GM21825 (cell line): ENCODE measurements at regions not wholly inside any gene's neighbourhood (a gene's known extent, or its start where the extent isn't known, plus 50 kb on each side); places are given as distances from the start of the nearest gene placed in this dataset.
"Not testable (repeated sequence)": the region's sequence is repeated elsewhere in the genome, so short reads cannot be mapped to it uniquely, and the experiment has no call there.

Experiments
- ATAC-seq: cut with Tn5 transposase; IDR thresholded peaks from one replicate; pipeline ENCODE4 v1.9.1; 2021; ENCODE audit warnings: mild to moderate bottlenecking, moderate library complexity; ENCODE audit not compliant: unreplicated experiment

DNA sequence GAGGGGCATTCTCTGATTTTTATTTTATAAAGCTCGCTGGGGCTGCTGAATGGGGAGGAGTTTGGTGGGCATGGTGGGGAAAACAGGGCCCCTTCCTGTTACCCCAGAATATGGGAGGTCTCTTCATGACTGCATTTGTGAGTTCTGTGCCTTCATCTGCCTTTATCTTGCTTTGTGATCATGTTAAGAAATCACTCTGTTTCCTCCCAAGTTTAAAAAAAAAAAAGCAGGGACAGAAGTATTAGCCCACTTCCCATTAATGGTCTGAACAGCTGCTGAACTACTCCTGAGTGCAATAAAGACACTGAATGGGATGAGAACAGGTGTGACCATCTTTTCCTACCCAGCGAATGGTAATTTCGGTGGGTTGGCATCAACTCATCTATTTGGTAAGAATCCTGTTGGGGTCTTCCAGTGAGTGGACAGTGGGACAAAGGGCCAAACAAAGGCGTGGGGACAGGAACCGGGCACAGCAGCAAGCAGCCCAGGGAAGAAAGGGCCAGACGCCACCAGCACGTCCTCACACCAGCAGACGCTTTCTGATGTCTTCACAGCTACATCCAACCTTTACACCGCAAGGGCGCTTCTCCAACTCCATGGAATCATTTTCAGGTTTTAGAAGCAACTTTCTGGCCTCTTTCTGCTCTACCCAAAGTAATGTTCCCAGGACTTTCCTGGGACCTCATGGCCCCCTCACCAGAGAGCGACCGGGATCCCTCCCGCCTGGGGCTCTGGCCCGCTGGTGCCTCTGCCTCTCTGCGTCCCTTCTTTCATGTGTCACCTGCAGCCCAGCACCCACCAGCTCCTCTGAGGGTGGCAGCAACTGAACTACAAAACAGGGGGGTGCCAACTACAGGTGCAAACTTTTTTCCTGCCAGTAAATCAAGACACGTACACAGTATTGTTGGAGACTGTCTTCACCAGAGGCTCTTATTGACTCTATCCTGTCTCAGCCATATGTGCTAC is 160.2 kb downstream of the ADSS2 start:
- no peak for ATAC-seq

DNA sequence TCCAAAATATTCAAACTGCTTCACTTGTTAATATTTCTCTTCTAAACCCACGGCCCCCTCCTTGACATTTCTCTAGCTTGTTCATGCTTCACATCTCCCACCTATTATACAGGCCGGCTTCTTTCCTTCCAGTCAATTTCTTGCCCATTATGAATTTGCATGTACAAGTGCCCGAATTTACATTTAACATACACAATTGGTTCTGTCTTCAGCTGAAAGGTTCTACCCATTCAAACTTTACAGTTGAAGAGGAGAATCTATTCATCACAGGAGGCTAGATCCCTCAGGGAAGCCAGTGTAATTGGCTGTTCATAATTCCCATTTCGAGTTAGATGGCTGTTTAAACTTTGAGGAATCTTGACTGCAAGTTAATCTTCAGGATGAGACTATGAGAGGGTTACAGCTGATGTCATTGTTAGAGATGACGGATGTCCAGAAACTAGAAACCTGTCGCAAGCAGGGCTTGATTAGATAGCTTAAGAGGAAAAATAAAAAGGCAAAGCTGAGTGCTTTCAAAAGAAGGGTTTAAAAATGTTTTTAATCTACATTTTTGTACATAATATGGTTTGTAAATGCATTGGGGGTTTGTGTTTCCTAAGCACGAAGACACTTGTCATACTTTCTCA is 157.0 kb downstream of the ADSS2 start:
- no peak for ATAC-seq

DNA sequence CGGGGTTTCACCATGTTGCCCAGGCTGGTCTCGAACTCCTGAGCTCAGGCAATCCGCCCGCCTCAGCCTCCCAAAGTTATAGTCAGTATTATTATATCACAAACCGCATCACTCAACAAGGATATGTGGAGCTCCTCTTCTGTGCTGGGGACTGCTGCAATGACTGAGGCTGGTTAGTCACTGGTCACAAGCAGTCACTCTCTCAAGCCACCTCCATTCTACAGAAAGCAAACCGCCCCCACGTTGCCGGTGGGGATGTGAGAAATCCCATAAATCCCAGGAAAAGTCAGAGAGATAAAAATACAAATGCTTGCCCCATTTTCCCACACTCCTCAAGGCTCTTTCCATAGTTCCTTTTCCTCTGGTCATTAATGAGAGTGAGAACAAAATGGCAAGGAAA is 155.7 kb downstream of the ADSS2 start:
- ATAC-seq = no peak

DNA sequence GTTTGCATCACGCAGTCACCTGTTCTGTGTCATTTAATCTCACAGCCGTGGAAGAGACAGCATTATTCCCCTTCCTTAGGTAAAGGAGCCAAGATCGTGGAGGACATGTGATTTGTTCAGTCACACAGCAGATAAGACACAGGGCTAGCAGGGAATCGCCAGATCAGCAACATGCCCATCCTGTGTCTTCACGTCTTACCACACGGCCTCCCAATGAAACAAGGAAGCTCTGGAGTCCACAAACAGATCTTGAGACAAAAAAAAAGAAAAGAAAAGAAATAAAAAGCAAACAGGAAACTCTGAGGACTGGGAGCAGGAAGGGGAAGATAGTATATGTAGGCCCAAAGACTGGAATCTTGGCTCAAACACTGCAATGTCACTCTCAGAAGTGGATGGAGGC is 155.3 kb downstream of the ADSS2 start:
- ATAC-seq = no peak

DNA sequence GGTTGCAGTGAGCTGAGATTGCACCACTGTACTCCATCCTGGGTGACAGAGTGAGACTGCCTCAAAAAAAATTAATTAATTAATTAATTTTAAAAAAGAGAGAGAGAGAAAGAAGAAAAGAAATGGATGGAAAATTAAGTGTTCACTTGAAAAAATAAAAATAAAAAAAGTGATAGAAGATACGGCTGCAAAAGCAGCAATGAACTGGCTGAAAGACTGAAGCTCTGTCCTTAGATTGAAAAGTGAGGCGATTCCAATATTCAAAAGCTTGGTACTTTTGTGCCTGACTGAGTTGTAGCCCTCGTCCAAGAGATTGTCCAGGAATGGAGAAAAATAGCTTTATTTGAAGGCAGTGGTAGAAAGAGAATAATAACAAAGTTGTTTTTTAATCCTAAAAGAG is 154.6 kb downstream of the ADSS2 start:
- ATAC-seq = no peak

DNA sequence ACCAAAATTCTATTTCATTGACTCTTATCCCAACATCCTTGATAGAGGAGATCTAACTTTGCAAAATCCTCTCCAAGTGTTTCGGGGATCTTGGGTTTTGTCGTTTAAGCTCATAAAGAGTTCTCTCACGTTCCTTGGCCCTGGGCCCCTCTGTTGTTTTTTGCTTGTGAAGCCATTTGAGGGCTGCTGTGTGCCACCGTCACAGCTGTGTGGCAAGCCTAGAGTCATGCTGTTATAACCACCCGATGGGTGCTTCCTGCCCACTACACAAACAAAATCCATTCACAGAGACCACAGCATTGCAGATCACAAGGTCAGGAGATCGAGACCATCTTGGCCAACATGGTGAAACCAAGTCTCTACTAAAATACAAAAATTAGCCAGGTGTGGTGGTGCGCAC is 154.1 kb downstream of the ADSS2 start:
- no peak for ATAC-seq

DNA sequence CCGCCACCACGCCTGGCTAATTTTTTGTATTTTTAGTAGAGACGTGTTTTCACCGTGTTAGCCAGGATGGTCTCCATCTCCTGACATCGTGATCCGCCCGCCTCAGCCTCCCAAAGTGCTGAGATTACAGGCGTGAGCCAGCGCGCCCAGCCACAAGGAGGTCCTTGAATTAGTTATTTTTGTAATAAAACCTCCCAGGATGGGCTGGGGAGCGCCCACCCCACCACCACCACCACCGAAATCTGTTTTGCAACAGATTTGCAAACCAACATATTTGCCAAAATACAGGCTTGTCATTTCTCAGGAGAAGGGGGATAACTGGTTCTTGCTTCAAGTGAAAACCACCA is 151.7 kb downstream of the ADSS2 start:
- ATAC-seq = not testable (repeated sequence)

DNA sequence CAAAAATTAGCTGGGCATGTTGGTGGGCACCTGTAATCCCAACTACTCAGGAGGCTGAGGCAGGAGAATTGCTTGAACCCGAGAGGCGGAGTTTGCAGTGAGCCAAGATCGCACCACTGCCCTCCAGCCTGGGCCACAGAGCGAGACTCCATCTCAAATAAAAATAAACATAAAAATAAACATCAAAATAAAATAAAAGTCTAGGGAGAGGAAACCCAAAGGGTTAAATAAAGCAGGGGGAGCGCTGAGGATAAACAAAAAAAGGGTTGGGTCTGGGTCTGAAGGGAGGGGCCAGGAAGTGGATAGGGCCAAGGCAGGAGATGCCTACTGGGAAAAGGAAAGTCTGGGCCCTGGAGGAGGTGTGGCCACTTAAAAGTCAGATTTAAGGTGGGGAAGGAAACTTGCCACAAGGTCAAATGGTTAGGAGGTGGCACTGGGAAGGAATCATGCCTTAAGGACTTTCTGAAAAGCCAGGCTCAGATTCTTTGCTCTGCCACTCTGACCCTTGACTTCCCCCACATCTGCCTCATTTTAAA is 150.0 kb downstream of the ADSS2 start:
- ATAC-seq = no peak

DNA sequence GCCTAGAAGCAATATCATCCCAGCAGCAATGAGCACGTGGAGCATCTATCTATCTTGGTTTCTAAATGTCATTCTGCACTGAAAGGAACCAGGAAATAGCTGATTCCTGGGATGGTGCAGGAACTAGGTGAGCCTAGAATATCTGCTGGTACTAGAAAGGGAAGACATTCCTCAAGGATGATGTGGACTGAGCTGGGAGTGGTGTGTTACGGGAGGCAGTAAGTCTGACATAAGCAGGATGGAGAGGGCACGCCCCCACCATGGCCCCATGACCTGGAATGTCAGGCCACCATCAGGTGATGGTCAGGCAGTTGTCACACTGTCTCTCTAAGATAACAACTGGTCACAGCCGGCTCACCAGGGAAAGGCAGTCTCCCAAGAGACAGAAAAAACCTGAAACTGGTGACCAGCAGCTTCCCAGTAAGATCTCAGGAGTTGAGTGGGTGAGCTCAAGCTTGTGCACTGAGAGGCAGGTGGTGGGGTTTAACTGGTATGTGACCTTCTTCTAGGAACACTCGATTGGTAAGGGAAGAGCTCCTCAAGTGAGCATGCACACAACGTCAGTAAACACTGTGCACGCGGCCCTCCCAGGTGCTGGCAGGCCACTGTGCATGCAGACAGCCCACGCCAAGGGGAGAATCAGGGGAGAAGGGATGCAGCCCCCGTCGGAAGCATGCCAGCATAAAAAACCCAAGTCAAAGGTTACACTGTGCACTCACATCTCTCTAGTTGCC is 148.7 kb downstream of the ADSS2 start:
- no peak for ATAC-seq

DNA sequence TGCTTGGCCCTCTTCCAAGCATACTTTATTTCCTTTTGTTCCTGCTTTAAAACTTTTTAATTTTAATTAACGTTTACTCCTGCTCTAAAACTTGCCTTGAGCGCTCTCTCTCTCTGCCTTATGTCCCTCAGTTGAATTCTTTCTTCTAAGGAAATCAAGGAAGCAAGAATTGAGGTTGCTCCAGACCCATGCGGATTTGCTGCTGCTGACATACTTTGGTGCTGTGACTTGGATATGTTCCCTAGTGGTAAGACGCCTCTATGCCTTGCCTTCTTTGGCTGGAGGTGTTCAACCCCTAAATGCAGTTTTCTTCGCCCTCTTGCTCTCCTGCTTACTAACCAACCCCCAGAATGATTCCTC is 148.1 kb downstream of the ADSS2 start:
- no peak for ATAC-seq

DNA sequence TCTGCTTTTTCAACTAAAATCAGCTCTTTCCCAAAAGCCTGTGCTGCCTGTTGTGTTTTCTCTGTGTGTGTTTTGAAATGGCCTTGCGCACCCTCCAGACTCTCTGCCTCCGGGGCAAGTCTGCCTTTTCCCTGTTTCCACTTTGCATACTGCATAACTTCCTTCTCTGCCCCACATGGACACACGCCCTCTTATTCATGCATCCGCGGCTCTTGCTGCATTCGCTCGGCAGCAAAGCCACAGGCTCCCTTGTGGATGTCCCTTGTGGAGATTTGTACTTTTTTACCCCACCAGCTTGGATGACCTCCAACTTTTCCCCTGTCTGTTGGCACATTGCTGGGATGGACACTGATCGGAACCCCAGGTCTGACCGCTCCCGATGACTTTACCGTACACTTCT is 147.6 kb downstream of the ADSS2 start:
- no peak for ATAC-seq

DNA sequence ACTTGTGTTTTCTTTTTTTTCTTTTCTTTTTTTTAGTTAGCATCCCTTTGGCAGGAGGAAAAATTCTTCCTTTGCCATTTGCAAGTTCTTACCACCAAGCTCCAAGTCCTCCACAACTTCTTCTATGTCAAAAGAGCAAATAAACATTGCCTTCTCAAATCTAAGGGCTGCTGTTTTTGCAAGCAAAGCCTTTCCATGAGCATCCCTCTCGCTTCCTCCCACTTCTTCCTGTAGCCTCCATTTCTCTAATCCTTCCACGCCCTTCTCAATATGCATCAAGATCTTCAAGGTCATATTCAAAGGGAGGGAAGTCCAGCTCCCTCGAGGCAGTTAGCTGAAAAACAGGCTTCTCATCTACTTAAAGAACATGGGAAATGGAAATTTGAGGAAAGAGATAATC is 147.1 kb downstream of the ADSS2 start:
- no peak for ATAC-seq

DNA sequence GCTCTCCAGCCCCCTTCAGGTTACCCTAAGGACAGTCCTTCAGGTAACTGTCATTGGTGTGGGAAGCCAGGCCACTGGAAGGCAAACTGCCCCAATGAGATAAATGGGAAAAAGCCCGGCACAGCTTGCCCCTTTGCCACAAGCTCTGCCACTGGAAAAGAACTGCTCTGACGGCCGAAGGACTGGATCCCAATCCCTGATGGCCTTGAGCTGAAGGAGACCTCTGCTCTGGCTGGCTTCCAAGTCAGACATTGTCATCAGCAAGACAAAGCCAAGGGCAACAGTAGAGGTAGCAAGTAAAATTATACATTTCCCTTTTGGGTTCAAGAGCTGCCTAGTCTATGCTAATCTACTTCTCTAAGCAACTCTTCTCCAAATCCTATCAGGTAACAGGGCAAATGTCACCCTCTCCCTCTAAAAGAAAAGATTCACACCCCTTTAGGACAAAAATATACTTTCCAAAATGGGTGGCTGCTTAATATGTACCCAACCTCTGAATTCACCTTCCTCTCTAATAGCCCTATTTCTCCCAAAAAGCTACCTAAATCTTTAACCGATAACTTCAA is 145.8 kb downstream of the ADSS2 start:
- ATAC-seq = no peak

DNA sequence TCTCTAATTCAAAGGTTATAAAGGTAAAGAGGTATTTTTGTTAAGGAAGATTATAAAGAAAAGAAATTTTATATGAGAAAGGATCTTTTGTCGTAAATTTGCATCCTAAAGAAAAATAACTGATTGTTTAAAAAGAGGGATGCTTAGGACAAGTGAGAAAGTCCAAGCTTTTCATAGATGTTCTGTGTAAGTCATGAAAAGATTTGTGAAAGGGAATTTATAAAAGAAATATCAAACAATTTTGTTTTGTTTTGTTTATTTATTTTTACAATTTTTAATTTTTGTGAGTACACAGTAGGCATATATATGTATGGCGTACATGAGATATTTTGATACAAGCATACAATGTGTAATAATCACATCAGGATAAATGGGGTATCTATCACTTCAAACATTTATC is 145.2 kb downstream of the ADSS2 start:
- no peak for ATAC-seq

DNA sequence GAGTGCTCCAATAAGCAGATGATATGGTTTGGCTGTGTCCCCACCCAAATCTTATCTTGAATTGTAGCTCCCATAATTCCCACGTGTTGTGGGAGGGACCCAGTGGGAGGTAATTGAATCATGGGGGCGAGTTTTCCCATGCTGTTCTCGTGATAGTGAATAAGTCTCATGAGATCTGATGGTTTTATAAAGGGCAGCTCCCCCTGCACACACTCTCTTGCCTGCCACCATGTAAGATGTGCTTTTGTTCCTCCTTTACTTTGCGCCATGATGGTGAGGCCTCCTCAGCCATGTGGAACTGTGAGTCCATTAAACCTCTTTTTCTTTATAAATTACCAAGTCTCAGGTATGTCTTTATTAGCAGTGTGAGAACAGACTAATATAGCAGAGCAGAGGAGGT is 142.5 kb downstream of the ADSS2 start:
- not testable (repeated sequence) for ATAC-seq

DNA sequence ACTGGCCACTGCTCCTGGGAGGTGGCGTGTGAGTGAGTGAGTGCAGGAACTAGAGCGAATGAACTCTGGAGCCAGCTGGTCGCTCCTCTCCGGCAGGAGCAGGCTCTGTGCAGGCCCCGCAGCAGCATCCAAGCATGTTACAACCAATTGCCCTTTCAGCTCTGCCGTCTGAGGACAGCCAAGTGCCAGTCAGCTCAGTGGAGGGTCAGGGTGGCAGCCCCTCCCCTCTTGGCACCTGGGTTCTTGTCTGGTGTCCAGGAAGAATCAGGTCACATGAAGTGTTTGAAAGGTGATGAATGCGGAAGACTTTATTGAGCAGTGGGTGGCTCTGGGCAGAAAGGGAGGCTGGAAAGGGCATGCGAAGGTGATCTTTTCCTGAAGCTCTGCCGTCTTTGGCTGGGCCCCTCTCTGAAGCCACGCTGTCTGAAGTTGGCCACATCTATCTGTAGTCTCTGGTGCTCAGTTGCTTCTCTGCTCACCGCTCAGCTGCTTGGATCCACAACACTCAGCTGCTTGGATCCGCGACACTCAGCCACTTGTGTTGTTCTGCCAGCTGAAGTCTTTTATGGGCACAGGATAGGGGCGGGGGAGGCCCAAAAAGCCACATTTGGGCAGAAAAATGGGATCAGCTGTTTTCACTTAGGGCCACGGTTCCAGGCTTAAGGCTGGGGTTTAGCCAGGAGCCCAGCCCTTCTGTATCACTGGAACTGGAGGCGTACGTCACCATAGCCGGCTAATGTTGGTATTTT is 139.8 kb downstream of the ADSS2 start:
- ATAC-seq = no peak

DNA sequence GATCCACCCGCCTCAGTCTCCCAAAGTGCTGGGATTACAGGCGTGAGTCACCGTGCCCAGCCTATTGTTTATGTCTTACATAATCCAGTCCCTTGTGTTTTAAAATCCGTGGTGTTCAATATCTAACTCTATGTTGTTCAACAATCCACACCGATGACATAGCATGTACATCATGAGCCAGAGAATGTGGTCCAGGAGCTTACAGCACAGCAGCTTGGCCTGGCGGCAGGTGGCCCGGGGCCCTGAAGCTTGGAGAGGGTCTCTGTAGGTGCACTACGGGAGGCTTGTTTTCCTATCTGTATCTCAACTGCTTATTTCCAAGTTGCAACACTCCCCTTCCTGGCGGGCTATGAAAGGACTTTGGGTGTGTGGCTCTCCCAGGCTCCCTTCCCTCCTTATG is 138.4 kb downstream of the ADSS2 start:
- ATAC-seq = no peak

DNA sequence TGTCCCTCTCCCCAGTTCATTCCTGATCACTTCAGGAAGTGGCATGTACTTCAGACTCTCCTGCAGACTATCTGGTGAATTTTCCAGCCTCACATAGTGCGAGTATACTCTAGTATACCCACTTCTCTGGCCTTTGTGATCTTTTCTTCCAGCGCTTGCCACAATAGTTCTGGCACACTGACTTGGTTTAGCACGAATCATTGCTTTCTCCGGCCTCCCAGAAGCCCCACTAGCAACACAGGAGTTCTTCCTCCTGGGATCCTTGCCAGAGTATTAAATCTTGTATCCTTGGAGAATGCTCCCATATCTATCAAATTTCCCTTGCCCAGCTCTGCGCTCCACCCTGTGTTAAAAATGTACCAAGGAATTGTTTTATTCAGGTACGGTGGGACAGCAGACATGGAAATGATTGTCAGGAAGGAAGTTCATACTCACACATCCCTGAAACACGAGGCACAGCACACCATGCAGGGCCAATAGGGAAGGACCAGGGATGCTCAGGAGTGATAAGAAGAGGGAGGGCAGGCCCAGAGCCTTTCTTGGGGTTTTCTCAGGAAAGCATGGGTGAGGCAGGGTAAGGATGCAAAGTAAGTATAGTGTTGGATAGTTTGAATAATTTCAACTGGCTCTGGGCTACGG is 136.7 kb downstream of the ADSS2 start:
- no peak for ATAC-seq

DNA sequence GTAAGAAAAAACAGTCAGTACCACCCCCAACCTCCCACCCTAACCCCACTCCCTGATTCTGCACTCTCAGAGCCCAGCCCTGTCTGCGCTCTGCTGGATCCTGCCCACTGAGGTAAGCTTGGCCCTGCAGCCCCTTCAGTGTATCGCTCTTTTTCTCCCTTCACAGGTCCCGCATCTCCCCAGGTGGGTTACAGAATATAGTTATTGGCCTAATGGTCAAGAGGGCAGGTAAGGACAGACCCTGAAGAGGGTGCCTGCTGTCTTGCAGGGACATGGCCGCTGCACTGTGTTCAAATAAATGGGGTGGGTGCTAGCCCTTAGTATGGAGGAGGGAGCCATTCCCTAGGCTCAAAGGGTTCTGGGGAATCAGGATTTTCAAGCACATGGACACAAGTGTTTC is 135.7 kb downstream of the ADSS2 start:
- no peak for ATAC-seq

DNA sequence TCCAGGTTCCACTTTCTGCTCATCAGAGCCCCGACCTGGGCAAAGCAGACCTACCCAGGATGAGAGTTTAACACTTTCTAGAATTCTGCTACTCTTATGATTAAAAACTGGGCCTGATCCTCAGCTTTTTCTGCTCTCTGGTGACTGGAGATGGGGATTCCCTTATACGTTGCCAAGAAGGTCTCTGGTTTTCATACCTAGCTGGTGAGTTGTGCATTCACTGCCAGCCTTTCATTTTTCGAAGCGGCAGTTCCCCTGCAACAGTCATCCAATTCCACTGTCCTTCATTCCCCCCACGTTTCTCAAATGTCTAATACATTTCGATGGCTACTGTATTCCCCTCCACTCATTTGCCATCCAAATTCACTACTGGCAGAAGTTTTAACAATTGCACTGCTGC is 135.3 kb downstream of the ADSS2 start:
- ATAC-seq = no peak
